ENCODE measurements at regions not wholly inside any gene's neighbourhood (a gene's known extent, or its start where the extent isn't known, plus 50 kb on each side); places are given as distances from the start of the nearest gene placed in this dataset.

DNA sequence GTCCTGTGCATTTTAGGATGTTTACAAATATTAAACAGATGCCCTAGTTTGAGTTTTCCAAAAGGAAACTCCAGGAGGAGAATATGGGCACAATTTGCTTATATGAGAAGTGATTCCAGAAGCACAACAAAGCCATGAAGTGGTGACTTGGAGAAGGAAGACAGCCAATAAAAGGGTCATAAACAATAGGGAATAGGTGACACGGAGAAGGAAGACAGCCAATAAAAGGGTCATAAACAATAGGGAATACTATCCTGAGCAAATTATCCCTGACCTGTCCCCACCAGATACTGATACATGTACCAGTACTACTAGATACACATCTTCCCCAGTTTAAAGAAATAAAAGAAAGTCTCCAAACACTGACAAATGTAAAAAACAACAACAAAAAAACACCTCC is 663.6 kb downstream of the GBE1 start:
- TF ChIP-seq, protein P1, sequence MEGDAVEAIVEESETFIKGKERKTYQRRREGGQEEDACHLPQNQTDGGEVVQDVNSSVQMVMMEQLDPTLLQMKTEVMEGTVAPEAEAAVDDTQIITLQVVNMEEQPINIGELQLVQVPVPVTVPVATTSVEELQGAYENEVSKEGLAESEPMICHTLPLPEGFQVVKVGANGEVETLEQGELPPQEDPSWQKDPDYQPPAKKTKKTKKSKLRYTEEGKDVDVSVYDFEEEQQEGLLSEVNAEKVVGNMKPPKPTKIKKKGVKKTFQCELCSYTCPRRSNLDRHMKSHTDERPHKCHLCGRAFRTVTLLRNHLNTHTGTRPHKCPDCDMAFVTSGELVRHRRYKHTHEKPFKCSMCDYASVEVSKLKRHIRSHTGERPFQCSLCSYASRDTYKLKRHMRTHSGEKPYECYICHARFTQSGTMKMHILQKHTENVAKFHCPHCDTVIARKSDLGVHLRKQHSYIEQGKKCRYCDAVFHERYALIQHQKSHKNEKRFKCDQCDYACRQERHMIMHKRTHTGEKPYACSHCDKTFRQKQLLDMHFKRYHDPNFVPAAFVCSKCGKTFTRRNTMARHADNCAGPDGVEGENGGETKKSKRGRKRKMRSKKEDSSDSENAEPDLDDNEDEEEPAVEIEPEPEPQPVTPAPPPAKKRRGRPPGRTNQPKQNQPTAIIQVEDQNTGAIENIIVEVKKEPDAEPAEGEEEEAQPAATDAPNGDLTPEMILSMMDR (IDR thresholded peaks at IDR 0.05) = no peak
- no peak for TF ChIP-seq POLR2A (IDR thresholded peaks at IDR 0.05)

Data from gastroesophageal sphincter (tissue), 3 donors.